ENCODE measurements at regions not wholly inside any gene's neighbourhood (a gene's known extent, or its start where the extent isn't known, plus 50 kb on each side); places are given as distances from the start of the nearest gene placed in this dataset.

- H3K9me3 ChIP-seq (ENCODE audit: control insufficient read depth, low read length): peaks cover 4% of the 10 kb centered on the region
- H2BK12ac ChIP-seq (ENCODE audit: low read length in 2 of 2): no peak overlapping the region
- no peaks in the 10 kb centered on the region for H3K79me1 ChIP-seq (replicated peaks; ENCODE audit: low read length, poor library complexity, severe bottlenecking)
- H2BK5ac ChIP-seq (ENCODE audit: low read depth, low read length, poor library complexity, severe bottlenecking): no peak overlapping the region
- H3K4ac ChIP-seq (ENCODE audit: low read depth in 1 of 2, low read length in 2 of 2): no peak overlapping the region
- DNase-seq: no peak
- no peak overlapping the region for H2AK5ac ChIP-seq (ENCODE audit: low read length, severe bottlenecking)
- no peak overlapping the region for H3K18ac ChIP-seq (ENCODE audit: low read depth in 1 of 2, low read length in 2 of 2)
- H3K4me3 ChIP-seq (ENCODE audit: insufficient read depth in 1 of 2, low read depth in 1 of 2, low read length in 2 of 2): no peak overlapping the region
- no peak overlapping the region for H3K23ac ChIP-seq (ENCODE audit: low read length in 2 of 2)
- no peaks in the 10 kb centered on the region for H3K36me3 ChIP-seq (ENCODE audit: control insufficient read depth in 1 of 2, insufficient read depth in 2 of 2, low read depth in 1 of 2, low read length in 2 of 2)
- H3K14ac ChIP-seq (ENCODE audit: low read length in 2 of 2): no peak overlapping the region
- H4K8ac ChIP-seq (ENCODE audit: low read length): no peak overlapping the region
- no peaks in the 10 kb centered on the region for H3K4me1 ChIP-seq (ENCODE audit: control insufficient read depth, insufficient read depth, low read depth, low read length)
- no peak overlapping the region for H2BK120ac ChIP-seq (ENCODE audit: low read depth, low read length)
- H4K91ac ChIP-seq (ENCODE audit: low read length): no peak overlapping the region
- H3K27me3 ChIP-seq (ENCODE audit: control insufficient read depth in 1 of 2, insufficient read depth in 1 of 2, low read length in 2 of 2): no peaks in the 10 kb centered on the region
- H3K9ac ChIP-seq (ENCODE audit: low read length): no peak overlapping the region
- WGBS: 87% methylated on average over 3 of the region's 3 CpGs
- no peak overlapping the region for H3K27ac ChIP-seq (ENCODE audit: low read length, poor library complexity, severe bottlenecking)
- no peak overlapping the region for H2AFZ ChIP-seq (ENCODE audit: low read depth, low read length)
- no peak overlapping the region for H3K4me2 ChIP-seq (ENCODE audit: low read length, poor library complexity, severe bottlenecking)
- H2BK15ac ChIP-seq (ENCODE audit: low read depth, poor library complexity, severe bottlenecking): no peak overlapping the region
Measured at GRCh38 chr18:77481541-77481940, 231.9 kb downstream of the GALR1 start.

GRCh38 chr18:77482190-77483085 lies 232.8 kb downstream of the GALR1 start:
- no peak for DNase-seq
- Histone ChIP-seq H3K14ac (ENCODE audit: low read length in 2 of 2) (no peak overlapping the region), H3K18ac (ENCODE audit: low read depth in 1 of 2, low read length in 2 of 2) (no peak overlapping the region), H3K9ac (ENCODE audit: low read length) (no peak overlapping the region), H3K36me3 (ENCODE audit: control insufficient read depth in 1 of 2, insufficient read depth in 2 of 2, low read depth in 1 of 2, low read length in 2 of 2) (no peaks in the 10 kb centered on the region), H2BK5ac (ENCODE audit: low read depth, low read length, poor library complexity, severe bottlenecking) (no peak overlapping the region), H3K27ac (ENCODE audit: low read length, poor library complexity, severe bottlenecking) (no peak overlapping the region), H3K4ac (ENCODE audit: low read depth in 1 of 2, low read length in 2 of 2) (no peak overlapping the region), H4K8ac (ENCODE audit: low read length) (no peak overlapping the region), H3K9me3 (ENCODE audit: control insufficient read depth, low read length) (peaks cover 4% of the 10 kb centered on the region), H2BK12ac (ENCODE audit: low read length in 2 of 2) (no peak overlapping the region), H4K91ac (ENCODE audit: low read length) (no peak overlapping the region), H3K4me2 (ENCODE audit: low read length, poor library complexity, severe bottlenecking) (no peak overlapping the region), H3K27me3 (ENCODE audit: control insufficient read depth in 1 of 2, insufficient read depth in 1 of 2, low read length in 2 of 2) (no peaks in the 10 kb centered on the region), H2BK15ac (ENCODE audit: low read depth, poor library complexity, severe bottlenecking) (no peak overlapping the region), H3K79me1 (replicated peaks; ENCODE audit: low read length, poor library complexity, severe bottlenecking) (no peaks in the 10 kb centered on the region), H3K4me1 (ENCODE audit: control insufficient read depth, insufficient read depth, low read depth, low read length) (no peaks in the 10 kb centered on the region), H3K4me3 (ENCODE audit: insufficient read depth in 1 of 2, low read depth in 1 of 2, low read length in 2 of 2) (no peak overlapping the region), H2AFZ (ENCODE audit: low read depth, low read length) (no peak overlapping the region), H3K23ac (ENCODE audit: low read length in 2 of 2) (no peak overlapping the region), H2AK5ac (ENCODE audit: low read length, severe bottlenecking) (no peak overlapping the region), H2BK120ac (ENCODE audit: low read depth, low read length) (no peak overlapping the region)
- 70% methylated on average over 6 of the region's 10 CpGs for WGBS

GRCh38 chr18:77486985-77487384 lies 237.3 kb downstream of the GALR1 start:
- no peak overlapping the region for H3K18ac ChIP-seq (ENCODE audit: low read depth in 1 of 2, low read length in 2 of 2)
- no peak overlapping the region for H2BK120ac ChIP-seq (ENCODE audit: low read depth, low read length)
- H3K4me2 ChIP-seq (ENCODE audit: low read length, poor library complexity, severe bottlenecking): no peak overlapping the region
- H3K4me1 ChIP-seq (ENCODE audit: control insufficient read depth, insufficient read depth, low read depth, low read length): no peaks in the 10 kb centered on the region
- H2BK12ac ChIP-seq (ENCODE audit: low read length in 2 of 2): no peak overlapping the region
- H3K14ac ChIP-seq (ENCODE audit: low read length in 2 of 2): no peak overlapping the region
- no peak overlapping the region for H4K91ac ChIP-seq (ENCODE audit: low read length)
- H2AFZ ChIP-seq (ENCODE audit: low read depth, low read length): no peak overlapping the region
- H3K79me1 ChIP-seq (replicated peaks; ENCODE audit: low read length, poor library complexity, severe bottlenecking): no peaks in the 10 kb centered on the region
- H3K9me3 ChIP-seq (ENCODE audit: control insufficient read depth, low read length): peaks cover 4% of the 10 kb centered on the region
- no peaks in the 10 kb centered on the region for H3K36me3 ChIP-seq (ENCODE audit: control insufficient read depth in 1 of 2, insufficient read depth in 2 of 2, low read depth in 1 of 2, low read length in 2 of 2)
- H3K4ac ChIP-seq (ENCODE audit: low read depth in 1 of 2, low read length in 2 of 2): no peak overlapping the region
- H3K27me3 ChIP-seq (ENCODE audit: control insufficient read depth in 1 of 2, insufficient read depth in 1 of 2, low read length in 2 of 2): no peaks in the 10 kb centered on the region
- H4K8ac ChIP-seq (ENCODE audit: low read length): no peak overlapping the region
- H3K27ac ChIP-seq (ENCODE audit: low read length, poor library complexity, severe bottlenecking): no peak overlapping the region
- no peak for DNase-seq
- no peak overlapping the region for H3K23ac ChIP-seq (ENCODE audit: low read length in 2 of 2)
- H2BK15ac ChIP-seq (ENCODE audit: low read depth, poor library complexity, severe bottlenecking): no peak overlapping the region
- H2AK5ac ChIP-seq (ENCODE audit: low read length, severe bottlenecking): no peak overlapping the region
- no peak overlapping the region for H3K9ac ChIP-seq (ENCODE audit: low read length)
- WGBS: 55% methylated on average over 2 of the region's 3 CpGs
- H2BK5ac ChIP-seq (ENCODE audit: low read depth, low read length, poor library complexity, severe bottlenecking): no peak overlapping the region
- H3K4me3 ChIP-seq (ENCODE audit: insufficient read depth in 1 of 2, low read depth in 1 of 2, low read length in 2 of 2): no peak overlapping the region

GRCh38 chr18:77487951-77488740 lies 238.5 kb downstream of the GALR1 start:
- H3K36me3 ChIP-seq (ENCODE audit: control insufficient read depth in 1 of 2, insufficient read depth in 2 of 2, low read depth in 1 of 2, low read length in 2 of 2): no peaks in the 10 kb centered on the region
- H2BK12ac ChIP-seq (ENCODE audit: low read length in 2 of 2): no peak overlapping the region
- H3K79me1 ChIP-seq (replicated peaks; ENCODE audit: low read length, poor library complexity, severe bottlenecking): no peaks in the 10 kb centered on the region
- H2AK5ac ChIP-seq (ENCODE audit: low read length, severe bottlenecking): no peak overlapping the region
- H3K9me3 ChIP-seq (ENCODE audit: control insufficient read depth, low read length): peaks cover 4% of the 10 kb centered on the region
- H3K23ac ChIP-seq (ENCODE audit: low read length in 2 of 2): no peak overlapping the region
- H3K18ac ChIP-seq (ENCODE audit: low read depth in 1 of 2, low read length in 2 of 2): no peak overlapping the region
- H2BK120ac ChIP-seq (ENCODE audit: low read depth, low read length): no peak overlapping the region
- 67% methylated on average over 4 of the region's 7 CpGs for WGBS
- no peak overlapping the region for H2AFZ ChIP-seq (ENCODE audit: low read depth, low read length)
- no peak overlapping the region for H2BK5ac ChIP-seq (ENCODE audit: low read depth, low read length, poor library complexity, severe bottlenecking)
- H3K27me3 ChIP-seq (ENCODE audit: control insufficient read depth in 1 of 2, insufficient read depth in 1 of 2, low read length in 2 of 2): no peaks in the 10 kb centered on the region
- no peak overlapping the region for H3K27ac ChIP-seq (ENCODE audit: low read length, poor library complexity, severe bottlenecking)
- H3K4ac ChIP-seq (ENCODE audit: low read depth in 1 of 2, low read length in 2 of 2): no peak overlapping the region
- no peak overlapping the region for H3K9ac ChIP-seq (ENCODE audit: low read length)
- DNase-seq: no peak
- H3K4me1 ChIP-seq (ENCODE audit: control insufficient read depth, insufficient read depth, low read depth, low read length): no peaks in the 10 kb centered on the region
- H3K4me3 ChIP-seq (ENCODE audit: insufficient read depth in 1 of 2, low read depth in 1 of 2, low read length in 2 of 2): no peak overlapping the region
- H4K91ac ChIP-seq (ENCODE audit: low read length): no peak overlapping the region
- no peak overlapping the region for H2BK15ac ChIP-seq (ENCODE audit: low read depth, poor library complexity, severe bottlenecking)
- H4K8ac ChIP-seq (ENCODE audit: low read length): no peak overlapping the region
- no peak overlapping the region for H3K14ac ChIP-seq (ENCODE audit: low read length in 2 of 2)
- no peak overlapping the region for H3K4me2 ChIP-seq (ENCODE audit: low read length, poor library complexity, severe bottlenecking)

Data from mesenchymal stem cell (in vitro differentiated cells and primary cell).